Esophagus muscularis mucosa (tissue), 4 donors: ENCODE measurements at regions not wholly inside any gene's neighbourhood (a gene's known extent, or its start where the extent isn't known, plus 50 kb on each side); places are given as distances from the start of the nearest gene placed in this dataset.

Experiments used
- CTCF ChIP-seq, 3 experiments: fragments of 200-600 bp in 2 of 3; fragments of 450-650 bp in 1 of 3; sonication (generic) in 2 of 3; IDR thresholded peaks; one replicate each; pipeline ENCODE4 v1.5.1; 2017 to 2019; ENCODE audit warnings: antibody characterized with exemption in 3 of 3, mild to moderate bottlenecking in 2 of 3, moderate library complexity in 1 of 3
- EP300 ChIP-seq: sonication (generic); formaldehyde crosslinking; IDR thresholded peaks from one replicate; pipeline ENCODE4 v1.6.1; 2017; ENCODE audit warnings: antibody characterized with exemption
- POLR2A ChIP-seq: fragments of 450-650 bp; IDR thresholded peaks from one replicate; pipeline ENCODE4 v1.6.1; 2017; ENCODE audit warnings: antibody characterized with exemption, moderate library complexity, mild to moderate bottlenecking, low read depth
- POLR2AphosphoS5 ChIP-seq, 2 donors: sonication (generic); formaldehyde crosslinking; IDR thresholded peaks; one replicate each; pipeline ENCODE4 v1.6.1; 2017; ENCODE audit warnings: antibody characterized with exemption in 2 of 2

- no peak for TF ChIP-seq EP300
- no peak for TF ChIP-seq CTCF (IDR thresholded peaks at IDR 0.05)
- no peak for TF ChIP-seq POLR2AphosphoS5 (IDR thresholded peaks at IDR 0.05)
- no peak for TF ChIP-seq POLR2A
Measured at GRCh38 chr3:117624424-117624823, 914.8 kb downstream of the TUSC7 start.
